ENCODE measurements at regions not wholly inside any gene's neighbourhood (a gene's known extent, or its start where the extent isn't known, plus 50 kb on each side); places are given as distances from the start of the nearest gene placed in this dataset.

- H3K9ac ChIP-seq (ENCODE audit: low read length): no peak overlapping the region
- H3K9me3 ChIP-seq (ENCODE audit: low read length): no peaks in the 10 kb centered on the region
- H2AFZ ChIP-seq (ENCODE audit: low read length): no peak overlapping the region
- H3K79me2 ChIP-seq (ENCODE audit: insufficient read depth, low read length): no peaks in the 10 kb centered on the region
- H3K4me3 ChIP-seq (ENCODE audit: low read depth, low read length, poor library complexity, severe bottlenecking): no peak overlapping the region
- no peaks in the 10 kb centered on the region for H3K27me3 ChIP-seq (ENCODE audit: insufficient read depth, low read length)
- H3K4me2 ChIP-seq (ENCODE audit: low read length): no peak overlapping the region
- H3K27ac ChIP-seq (ENCODE audit: low read depth, low read length, poor library complexity, severe bottlenecking): no peak overlapping the region
- no peaks in the 10 kb centered on the region for H3K36me3 ChIP-seq (ENCODE audit: insufficient read depth, low read length)
- no peaks in the 10 kb centered on the region for H3F3A ChIP-seq (ENCODE audit: insufficient read depth, low read length)
- no peaks in the 10 kb centered on the region for H4K20me1 ChIP-seq (ENCODE audit: insufficient read depth, low read length)
- no peaks in the 10 kb centered on the region for H3K9me2 ChIP-seq (ENCODE audit: low read depth, low read length)
- H3K4me1 ChIP-seq (ENCODE audit: insufficient read depth, low read length, severe bottlenecking): no peaks in the 10 kb centered on the region
- TF ChIP-seq CTCF (IDR thresholded peaks at IDR 0.05; ENCODE audit: low read length) (no peak), EZH2 (IDR thresholded peaks at IDR 0.05; ENCODE audit: borderline replicate concordance, low read length) (no peak)
Measured at GRCh38 chr1:34364376-34364775, 187.7 kb downstream of the C1orf94 start.

- H3K4me2 ChIP-seq (ENCODE audit: low read length): no peak overlapping the region
- no peak overlapping the region for H3K4me3 ChIP-seq (ENCODE audit: low read depth, low read length, poor library complexity, severe bottlenecking)
- H4K20me1 ChIP-seq (ENCODE audit: insufficient read depth, low read length): no peaks in the 10 kb centered on the region
- no peaks in the 10 kb centered on the region for H3K79me2 ChIP-seq (ENCODE audit: insufficient read depth, low read length)
- TF ChIP-seq CTCF (IDR thresholded peaks at IDR 0.05; ENCODE audit: low read length) (no peak), EZH2 (IDR thresholded peaks at IDR 0.05; ENCODE audit: borderline replicate concordance, low read length) (no peak)
- no peaks in the 10 kb centered on the region for H3F3A ChIP-seq (ENCODE audit: insufficient read depth, low read length)
- H2AFZ ChIP-seq (ENCODE audit: low read length): no peak overlapping the region
- H3K27ac ChIP-seq (ENCODE audit: low read depth, low read length, poor library complexity, severe bottlenecking): no peak overlapping the region
- no peaks in the 10 kb centered on the region for H3K36me3 ChIP-seq (ENCODE audit: insufficient read depth, low read length)
- H3K27me3 ChIP-seq (ENCODE audit: insufficient read depth, low read length): no peaks in the 10 kb centered on the region
- H3K9me3 ChIP-seq (ENCODE audit: low read length): no peaks in the 10 kb centered on the region
- H3K9ac ChIP-seq (ENCODE audit: low read length): no peak overlapping the region
- H3K9me2 ChIP-seq (ENCODE audit: low read depth, low read length): no peaks in the 10 kb centered on the region
- H3K4me1 ChIP-seq (ENCODE audit: insufficient read depth, low read length, severe bottlenecking): no peaks in the 10 kb centered on the region
Measured at GRCh38 chr1:34365295-34365694, 188.6 kb downstream of the C1orf94 start.

GRCh38 chr1:34366875-34367624 is 190.3 kb downstream of the C1orf94 start:
- Histone ChIP-seq H3K79me2 (ENCODE audit: insufficient read depth, low read length) (no peaks in the 10 kb centered on the region), H3K9ac (ENCODE audit: low read length) (no peak overlapping the region), H3K4me3 (ENCODE audit: low read depth, low read length, poor library complexity, severe bottlenecking) (no peak overlapping the region), H3F3A (ENCODE audit: insufficient read depth, low read length) (no peaks in the 10 kb centered on the region), H2AFZ (ENCODE audit: low read length) (no peak overlapping the region), H3K4me1 (ENCODE audit: insufficient read depth, low read length, severe bottlenecking) (no peaks in the 10 kb centered on the region), H3K36me3 (ENCODE audit: insufficient read depth, low read length) (no peaks in the 10 kb centered on the region), H4K20me1 (ENCODE audit: insufficient read depth, low read length) (no peaks in the 10 kb centered on the region), H3K27me3 (ENCODE audit: insufficient read depth, low read length) (no peaks in the 10 kb centered on the region), H3K9me3 (ENCODE audit: low read length) (no peaks in the 10 kb centered on the region), H3K9me2 (ENCODE audit: low read depth, low read length) (no peaks in the 10 kb centered on the region), H3K4me2 (ENCODE audit: low read length) (no peak overlapping the region), H3K27ac (ENCODE audit: low read depth, low read length, poor library complexity, severe bottlenecking) (no peak overlapping the region)
- TF ChIP-seq CTCF (IDR thresholded peaks at IDR 0.05; ENCODE audit: low read length): no peak
- TF ChIP-seq EZH2 (IDR thresholded peaks at IDR 0.05; ENCODE audit: borderline replicate concordance, low read length): no peak
